Activated CD4-positive, alpha-beta T cell treated with anti-CD3 and anti-CD28 coated beads for 4 hours (primary cell): ENCODE measurements at regions not wholly inside any gene's neighbourhood (a gene's known extent, or its start where the extent isn't known, plus 50 kb on each side); places are given as distances from the start of the nearest gene placed in this dataset.

Experiments
- DNase-seq, 2 donors: peaks; one replicate each; pipeline ENCODE4 v3.0.0-alpha.2; 2020

DNA sequence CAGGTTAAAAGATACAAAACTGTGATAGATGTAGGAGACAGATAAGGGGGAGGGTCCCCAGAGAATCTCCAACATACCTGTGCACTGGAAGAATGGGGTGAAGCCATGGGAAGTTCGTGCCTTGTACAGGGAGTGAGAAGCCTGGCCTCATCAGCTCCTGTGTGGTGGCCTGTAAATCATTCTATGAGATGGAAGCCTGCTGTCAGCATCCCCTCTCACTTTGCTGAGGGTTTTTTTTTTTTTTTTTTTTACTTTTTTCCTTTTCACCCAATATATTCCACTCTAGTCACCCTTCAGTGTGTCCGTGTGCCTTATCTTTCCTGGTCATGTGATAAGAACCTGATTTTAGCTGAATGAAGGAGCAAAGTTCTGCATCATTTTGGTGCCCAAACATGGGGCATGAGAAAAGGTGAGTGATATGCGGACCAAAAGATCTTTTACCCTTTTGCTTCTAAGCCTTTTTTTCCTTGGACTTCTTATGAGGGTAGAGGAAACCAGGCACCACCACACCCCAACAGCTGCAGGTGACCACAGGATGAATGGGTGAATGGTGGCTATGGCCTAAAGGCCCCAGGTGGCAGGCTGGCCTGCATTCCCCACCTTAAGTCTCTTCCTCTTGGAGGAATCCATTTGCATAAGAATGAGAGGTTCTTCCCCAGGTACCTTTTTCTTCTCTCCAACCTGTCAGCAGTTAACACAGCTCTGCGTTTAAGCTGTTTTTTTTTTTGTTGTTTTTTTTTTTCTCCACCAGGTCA, 1345.0 kb downstream of the NSUN3 start:
- no peak for DNase-seq

GRCh38 chr3:95408464-95408862, 1345.6 kb downstream of the NSUN3 start:
- DNase-seq, result no peak

GRCh38 chr3:95418251-95418650, 1355.4 kb downstream of the NSUN3 start:
- DNase-seq, result no peak

DNA sequence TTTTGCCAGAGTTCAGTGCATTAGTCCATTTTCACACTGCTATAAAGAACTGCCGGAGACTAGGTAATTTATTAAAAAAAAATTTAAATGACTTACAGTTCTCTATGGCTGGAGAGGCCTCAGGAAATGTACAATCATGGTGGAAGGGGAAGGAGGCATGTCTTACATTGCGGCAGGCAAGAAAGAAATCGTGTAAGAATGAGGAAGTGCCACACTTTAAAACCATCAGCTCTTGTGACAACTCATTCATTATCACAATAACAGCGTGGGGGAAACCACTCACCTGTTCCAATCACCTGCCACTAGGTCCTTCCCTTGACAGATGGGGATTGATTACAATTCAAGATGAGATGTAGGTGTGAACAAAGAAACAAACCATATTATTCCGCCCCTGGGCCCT, 1361.4 kb downstream of the NSUN3 start:
- no peak for DNase-seq

DNA sequence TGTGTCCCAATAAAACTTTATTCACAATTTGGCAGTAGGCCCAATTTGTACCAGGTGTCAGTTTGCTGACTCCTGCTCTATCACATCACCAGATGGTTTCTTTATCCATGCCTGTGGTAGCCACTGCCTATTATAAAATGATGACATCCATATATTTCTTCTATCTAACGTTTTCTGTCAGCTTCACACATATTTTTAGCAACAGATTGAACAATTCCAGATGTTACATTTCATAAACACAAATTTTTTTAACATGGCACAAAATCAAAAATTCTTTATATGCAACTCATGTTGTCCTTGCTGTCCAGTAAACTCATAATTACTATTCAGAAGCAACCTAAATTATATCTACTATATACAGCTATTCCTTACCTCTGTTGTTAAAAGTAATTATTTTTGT, 1371.6 kb downstream of the NSUN3 start:
- no peak for DNase-seq

DNA sequence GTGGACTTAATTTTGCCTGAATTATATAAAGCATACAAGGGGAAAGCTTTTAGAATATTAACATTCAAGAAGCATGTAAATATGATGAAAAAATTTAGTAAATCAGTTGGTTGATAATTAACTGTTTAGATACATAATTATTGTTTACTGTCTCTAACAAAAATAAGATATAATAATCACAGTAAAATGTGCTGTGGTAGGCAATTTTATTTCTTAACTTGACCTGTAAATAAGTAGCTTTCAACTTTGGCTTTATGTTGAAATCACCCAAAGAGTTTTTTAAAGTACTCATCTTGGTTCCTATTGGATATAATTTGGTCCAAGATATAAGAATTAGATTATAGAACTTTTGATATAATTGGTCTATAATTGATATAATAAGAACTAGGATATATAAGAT, 1374.5 kb downstream of the NSUN3 start:
- no peak for DNase-seq

DNA sequence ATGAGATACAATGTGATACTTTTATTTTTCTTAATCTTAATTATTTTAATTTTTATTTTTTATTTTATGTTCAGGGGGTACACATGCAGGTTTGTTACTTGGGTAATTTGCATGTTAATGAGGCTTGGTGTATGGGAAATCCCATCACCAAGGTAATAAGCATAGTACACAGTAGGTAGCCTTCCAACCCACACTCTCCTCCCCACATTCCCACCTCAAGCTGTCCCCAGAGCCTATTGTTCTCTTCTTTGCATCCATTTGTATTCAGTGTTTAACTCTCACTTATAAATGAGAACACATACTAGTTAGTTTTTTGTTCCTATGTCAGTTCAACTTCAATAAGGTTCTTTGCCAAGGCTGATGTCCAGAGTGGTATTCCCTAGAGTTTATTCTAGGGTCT, 1375.4 kb downstream of the NSUN3 start:
- DNase-seq, result no peak

DNA sequence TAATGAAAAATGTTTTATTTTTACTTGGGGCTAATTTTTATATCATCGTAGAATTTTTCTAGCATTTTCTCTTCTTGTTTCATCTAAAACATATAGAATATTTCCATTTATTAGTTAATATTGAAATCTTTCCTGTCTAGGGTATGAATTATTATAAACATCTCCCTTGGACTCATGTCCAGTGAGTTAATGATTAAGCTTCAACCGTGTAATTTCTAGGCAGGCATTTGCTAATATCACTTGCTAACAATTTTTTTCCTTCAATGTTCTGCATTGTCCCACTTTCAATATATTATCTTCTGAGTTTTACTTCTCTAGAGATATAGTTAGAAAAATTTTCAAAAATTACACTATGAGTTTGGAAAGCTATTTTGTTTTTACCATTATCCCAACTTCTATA, 1371.6 kb upstream of the EPHA6 start:
- no peak for DNase-seq

DNA sequence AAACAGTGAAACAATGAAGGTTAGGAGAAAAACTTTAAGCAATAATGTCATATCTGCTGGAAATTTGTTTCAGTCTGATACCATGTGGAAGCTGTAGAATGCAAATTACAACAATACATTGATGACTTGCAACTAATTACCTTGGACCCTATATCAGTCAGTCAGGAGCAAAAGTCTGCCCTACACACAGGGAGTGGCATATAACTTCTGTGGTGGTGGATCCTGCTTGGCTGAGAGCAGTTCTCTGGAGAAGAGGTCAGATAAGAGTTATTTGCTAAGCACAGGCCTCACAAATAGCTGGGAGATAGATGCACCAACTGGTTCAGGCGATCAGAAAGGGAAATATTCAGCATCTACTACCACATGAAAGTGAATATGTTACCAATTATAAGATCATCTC, 1364.6 kb upstream of the EPHA6 start:
- no peak for DNase-seq

- DNase-seq, result no peak
Measured at GRCh38 chr3:95453242-95453641, 1361.2 kb upstream of the EPHA6 start.

DNA sequence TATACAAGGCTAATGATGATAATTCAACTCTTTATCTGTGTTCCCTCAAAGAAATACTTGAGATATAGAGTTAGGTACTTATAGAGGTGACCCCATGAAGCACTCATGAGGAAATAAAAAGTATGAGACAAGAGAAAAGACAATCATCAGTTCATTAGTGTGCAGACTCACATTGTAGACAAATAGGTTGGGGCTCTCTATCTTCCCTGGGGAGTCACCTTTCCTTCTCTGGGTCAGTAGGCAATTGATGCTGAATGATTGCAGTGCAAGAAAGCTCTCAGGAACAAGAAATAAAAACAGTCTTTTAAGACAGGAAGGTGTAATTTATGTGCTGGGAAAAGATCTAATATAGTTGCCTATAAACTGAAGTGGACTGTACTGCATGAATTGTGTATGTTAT, 1357.6 kb upstream of the EPHA6 start:
- DNase-seq, result no peak

- no peak for DNase-seq
Measured at GRCh38 chr3:95459706-95460105, 1354.7 kb upstream of the EPHA6 start.

GRCh38 chr3:95460274-95460673, 1354.1 kb upstream of the EPHA6 start:
- no peak for DNase-seq

GRCh38 chr3:95462161-95462560, 1352.2 kb upstream of the EPHA6 start:
- DNase-seq, result no peak

DNA sequence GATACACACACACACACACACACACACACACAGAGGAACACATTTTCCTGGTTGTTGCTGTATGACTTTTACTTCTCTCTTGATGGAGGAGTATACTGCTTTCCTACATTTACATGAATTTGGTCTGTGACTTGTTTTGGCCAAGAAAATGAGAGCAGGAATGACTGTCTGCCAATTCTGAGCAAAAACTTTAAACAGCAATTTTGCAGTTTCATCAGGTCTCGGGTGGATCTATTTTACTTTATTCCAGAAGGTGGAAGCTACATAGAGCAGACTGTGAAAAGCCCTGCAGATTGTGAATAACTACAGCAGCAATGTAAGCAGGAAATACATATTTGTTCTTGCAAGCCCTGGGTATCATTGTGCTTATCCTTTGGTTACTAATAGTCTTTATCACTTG, 1350.0 kb upstream of the EPHA6 start:
- no peak for DNase-seq

DNA sequence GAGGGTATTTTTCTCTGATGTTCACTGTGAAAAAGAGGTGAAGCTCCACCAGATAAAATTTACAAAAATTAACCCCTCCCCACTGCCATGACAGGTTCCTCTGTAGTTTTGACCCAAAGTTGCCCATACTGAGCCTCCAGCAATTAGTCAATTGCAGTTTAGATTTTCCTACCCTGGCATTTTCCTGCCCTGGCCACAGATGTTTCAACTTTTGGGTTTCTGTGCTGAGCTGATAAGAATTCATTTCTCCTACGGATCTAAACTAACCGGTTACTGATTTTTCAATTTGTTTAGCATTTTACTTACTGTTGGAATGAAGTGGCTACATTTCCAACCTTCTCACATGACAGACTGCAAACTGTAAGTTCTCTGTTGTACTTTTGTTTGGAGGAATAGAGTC, 1346.1 kb upstream of the EPHA6 start:
- DNase-seq, result no peak

DNA sequence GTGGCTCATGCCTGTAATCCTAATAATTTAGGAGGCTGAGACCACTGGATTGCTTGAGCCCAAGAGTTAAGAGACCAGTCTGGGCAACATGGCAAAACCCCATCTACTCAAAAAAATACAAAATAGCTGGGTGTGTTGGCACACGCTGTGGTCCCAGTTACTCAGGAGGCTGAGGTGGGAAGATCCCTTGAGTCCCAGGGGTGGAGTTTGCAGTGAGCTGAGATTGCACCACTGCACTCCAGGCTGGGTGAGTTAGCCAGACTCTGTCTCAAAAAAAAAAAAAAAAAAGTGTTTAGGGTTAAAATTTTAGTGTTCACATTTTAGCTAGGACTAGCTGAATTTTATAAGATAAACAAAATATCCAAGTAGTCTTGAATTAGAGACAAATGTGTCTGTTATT, 1340.1 kb upstream of the EPHA6 start:
- DNase-seq, result no peak

- no peak for DNase-seq
Measured at GRCh38 chr3:95476534-95476933, 1337.9 kb upstream of the EPHA6 start.

- no peak for DNase-seq
Measured at GRCh38 chr3:95506174-95506573, 1308.2 kb upstream of the EPHA6 start.

DNA sequence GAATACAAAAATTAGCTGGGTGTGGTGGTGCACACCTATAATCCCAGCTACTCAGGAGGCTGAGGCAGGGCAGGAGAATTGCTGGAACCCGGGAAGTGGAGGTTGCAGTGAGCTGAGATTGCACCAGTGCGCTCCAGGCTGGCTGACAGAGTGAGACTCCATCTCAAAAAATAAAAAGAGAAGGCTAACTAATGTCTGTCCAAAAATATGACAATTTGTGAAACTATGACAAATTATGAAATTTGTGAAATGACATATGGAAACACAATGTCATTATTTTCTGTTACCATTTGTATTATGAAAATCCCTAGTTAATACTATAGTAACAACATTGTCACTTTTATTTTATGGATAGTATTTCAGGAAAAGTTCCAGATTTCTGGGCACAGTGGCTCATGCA, 1306.3 kb upstream of the EPHA6 start:
- no peak for DNase-seq

- no peak for DNase-seq
Measured at GRCh38 chr3:95511828-95512227, 1302.6 kb upstream of the EPHA6 start.

DNA sequence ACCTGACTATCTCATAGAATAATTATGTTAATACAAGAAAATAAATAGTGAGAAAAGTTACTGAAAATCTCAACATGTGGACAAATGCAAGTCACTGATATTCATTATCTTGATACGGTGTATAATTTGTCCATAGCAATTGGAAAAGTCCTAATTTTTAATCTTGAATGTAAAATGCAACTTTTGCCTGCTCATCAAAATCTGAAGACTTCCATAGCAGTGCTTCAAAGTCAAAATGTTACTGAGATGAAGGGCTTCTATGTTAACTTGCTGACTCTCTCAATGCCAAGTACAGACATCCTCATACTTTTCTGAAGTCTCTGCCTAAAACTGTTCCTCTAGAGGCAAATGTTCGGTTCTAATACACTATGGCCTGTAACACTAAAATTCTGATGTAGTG, 1300.1 kb upstream of the EPHA6 start:
- DNase-seq, result no peak

GRCh38 chr3:95521396-95521795, 1293.0 kb upstream of the EPHA6 start:
- DNase-seq, result no peak

- no peak for DNase-seq
Measured at GRCh38 chr3:95522449-95522848, 1291.9 kb upstream of the EPHA6 start.

DNA sequence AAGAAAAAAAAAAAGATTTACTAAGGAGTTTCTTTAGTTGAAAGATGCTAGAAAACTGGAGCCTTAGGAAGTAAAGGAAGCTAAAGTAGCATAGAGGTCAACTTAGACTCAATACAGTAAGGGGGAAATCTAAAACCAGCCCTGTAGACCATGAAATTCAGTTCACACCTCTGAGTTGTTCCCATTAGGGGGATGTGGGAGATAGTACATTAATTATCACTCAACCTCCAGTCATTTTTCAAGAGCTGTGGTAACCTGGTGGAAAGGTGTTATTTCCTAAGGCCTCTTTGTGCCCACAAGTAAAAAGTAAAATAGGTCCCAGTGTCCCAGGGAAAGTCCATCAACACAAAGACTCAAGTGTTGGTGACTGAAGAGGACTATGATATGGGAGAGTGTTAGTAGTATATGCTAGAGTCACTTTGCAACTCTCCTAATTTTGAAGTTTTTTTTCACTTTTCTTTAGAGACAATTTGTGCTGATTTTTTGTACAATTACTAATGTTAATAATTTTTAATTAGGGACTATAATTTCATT, 1274.4 kb upstream of the EPHA6 start:
- DNase-seq, result no peak
